Erythroblast (primary cell): ENCODE measurements at regions not wholly inside any gene's neighbourhood (a gene's known extent, or its start where the extent isn't known, plus 50 kb on each side); places are given as distances from the start of the nearest gene placed in this dataset.

Source experiments
- GATA1 ChIP-seq: IDR thresholded peaks from 2 replicates; pipeline ENCODE4 v1.6.1; 2011; ENCODE audit warnings: low read depth, mild to moderate bottlenecking, control low read depth, low read length, moderate library complexity
- POLR2A ChIP-seq: IDR thresholded peaks from 2 replicates; pipeline ENCODE4 v1.6.1; 2011; ENCODE audit warnings: mild to moderate bottlenecking, low read length

GRCh38 chr20:48571949-48572847 lies 255.6 kb downstream of the PREX1 start:
- TF ChIP-seq POLR2A (no peak), GATA1 (no peak)
